K562 (cell line): ENCODE measurements at regions not wholly inside any gene's neighbourhood (a gene's known extent, or its start where the extent isn't known, plus 50 kb on each side); places are given as distances from the start of the nearest gene placed in this dataset.
"Not testable (repeated sequence)": the region's sequence is repeated elsewhere in the genome, so short reads cannot be mapped to it uniquely, and the experiment has no call there.

ENCODE experiments used
- ATAC-seq: fragments of 200-7000 bp; cut with Tn5 transposase; 3 replicates; pipeline ENCODE4 v1.9.1; 2020; ENCODE audit warnings: moderate library complexity
- BruUV-seq: library from RNA; stranded (reverse); fragments of 400-500 nt; replicated peaks from 2 replicates; lab custom pipeline; 2021; lab: Mats Ljungman, UMichigan
- CTCF ChIA-PET: fragments of 300-600 bp; formaldehyde crosslinking; extraction: SDS; loops from one replicate; lab custom pipeline; 2021; ENCODE audit warnings: low intra/inter-chr PET ratio; lab: Yijun Ruan, JAX
- POLR2A ChIA-PET: fragments of 300-600, 350-650 bp; sonication (Branson Sonifier 250); formaldehyde crosslinking; extraction: SDS; loops from one replicate; lab custom pipeline; 2021; ENCODE audit warnings: antibody characterized with exemption, inconsistent platforms; lab: Yijun Ruan, JAX
- DNase-seq, 4 experiments: peaks; one replicate each; pipeline versions ENCODE4 v3.0.0 to v3.0.0-alpha.2; 2011 to 2018; ENCODE audit warnings: low spot score in 3 of 4, mixed read lengths in 3 of 4; ENCODE audit errors: extremely low read depth in 1 of 4
- FAIRE-seq: peaks from 2 replicates; lab custom pipeline; 2011; peaks lifted over from hg19 to GRCh38; lab: Jason Lieb, UNC
- H2AFZ ChIP-seq: 2 replicates; pipeline ENCODE4 v1.6.0; 2011; ENCODE audit warnings: low read depth, low read length, control low read depth, inconsistent platforms
- H3K27ac ChIP-seq: fragments of 200-600 bp; 3 replicates; pipeline ENCODE4 v1.8.0; 2011; ENCODE audit warnings: low read depth, mild to moderate bottlenecking, control low read depth, inconsistent platforms, low read length, moderate library complexity, mixed read lengths; ENCODE audit errors: extremely low read depth
- H3K27me3 ChIP-seq, 2 experiments: fragments of 300-600 bp in 1 of 2; 2 replicates in 1 of 2; 3 replicates in 1 of 2; pipeline versions ENCODE4 v1.6.0 to v1.8.0; 2011; ENCODE audit warnings: inconsistent platforms in 2 of 2, low read length in 2 of 2, mild to moderate bottlenecking in 1 of 2, mixed read lengths in 1 of 2, moderate library complexity in 1 of 2; ENCODE audit not compliant: control insufficient read depth in 2 of 2, insufficient read depth in 2 of 2
- H3K36me3 ChIP-seq: fragments of 300-600 bp; 3 replicates; pipeline ENCODE4 v1.8.0; 2011; ENCODE audit warnings: mild to moderate bottlenecking, low read length, inconsistent platforms; ENCODE audit not compliant: control insufficient read depth, insufficient read depth
- H3K4me1 ChIP-seq, 2 experiments: fragments of 200-600 bp in 1 of 2; replicated peaks in 1 of 2; 2 replicates in 1 of 2; 3 replicates in 1 of 2; pipeline versions ENCODE4 v1.5.1 to v1.8.0; 2011; ENCODE audit warnings: inconsistent platforms in 2 of 2, low read length in 2 of 2, mild to moderate bottlenecking in 1 of 2, mixed read lengths in 1 of 2, moderate library complexity in 1 of 2; ENCODE audit not compliant: control insufficient read depth in 2 of 2, insufficient read depth in 2 of 2
- H3K4me2 ChIP-seq: 2 replicates; pipeline ENCODE4 v1.6.1; 2011; ENCODE audit warnings: low read length, control low read depth, inconsistent platforms, mixed read lengths; ENCODE audit not compliant: insufficient read depth
- H3K4me3 ChIP-seq: fragments of 200-600 bp; sonication (generic), shearing (Covaris generic); 2 replicates; pipeline ENCODE4 v1.5.1; 2016; ENCODE audit warnings: control low read depth, inconsistent platforms
- H3K79me2 ChIP-seq: fragments of 200-600 bp; 3 replicates; pipeline ENCODE4 v1.8.0; 2011; ENCODE audit warnings: low read length, inconsistent platforms; ENCODE audit not compliant: control insufficient read depth, insufficient read depth
- H3K9ac ChIP-seq, 2 experiments: 2 replicates each; pipeline versions ENCODE4 v1.6.0 to v1.6.1; 2011; ENCODE audit warnings: low read depth in 2 of 2, low read length in 2 of 2, control low read depth in 1 of 2, inconsistent platforms in 1 of 2, mild to moderate bottlenecking in 1 of 2, mixed read lengths in 1 of 2; ENCODE audit not compliant: insufficient read depth in 1 of 2
- H3K9me1 ChIP-seq: one replicate; pipeline ENCODE4 v1.6.0; 2011; ENCODE audit warnings: inconsistent platforms, mild to moderate bottlenecking, low read length, moderate library complexity; ENCODE audit not compliant: control insufficient read depth, insufficient read depth
- H3K9me3 ChIP-seq: replicated peaks from 2 replicates; pipeline ENCODE4 v1.5.1; 2011; ENCODE audit warnings: low read depth, low read length, inconsistent platforms; ENCODE audit not compliant: control insufficient read depth, insufficient read depth
- H4K20me1 ChIP-seq: replicated peaks from 2 replicates; pipeline ENCODE4 v1.6.1; 2011; ENCODE audit warnings: low read length, inconsistent platforms, mixed read lengths; ENCODE audit not compliant: control insufficient read depth, insufficient read depth
- RAD51 ChIP-seq: fragments of 450-650 bp; IDR thresholded peaks from 2 replicates; pipeline ENCODE4 v1.7.1; 2016; ENCODE audit warnings: low read depth, mild to moderate bottlenecking, borderline replicate concordance
- RFX1 ChIP-seq: fragments of 450-650 bp; IDR thresholded peaks from 2 replicates; pipeline ENCODE4 v1.6.1; 2016; ENCODE audit warnings: mild to moderate bottlenecking, moderate library complexity
- WGBS: fragments of 100-300 bp; shearing (Covaris generic); methylation state at CpG from one replicate; pipeline ENCODE4 v1.1.6; 2016; ENCODE audit warnings: low coverage, mixed read lengths; ENCODE audit not compliant: insufficient coverage; ENCODE audit errors: missing lambda C conversion rate; 5-methylcytosine and 5-hydroxymethylcytosine counted together
- in situ Hi-C: fragments of 300-500 bp; cut with MboI; formaldehyde crosslinking; loops from 4 replicates; pipeline ENCODE4 v1.15.0; 2018; ENCODE audit warnings: inconsistent platforms, mixed read lengths
- intact Hi-C: fragments of 100-400 bp; cut with micrococcal nuclease; formaldehyde crosslinking; loops from 2 replicates; pipeline ENCODE4 v1.14.2; 2022
- TF ChIP-seq, protein P1 (sequence below), 3 experiments: fragments of 200-800 bp in 1 of 3; sonication (Bioruptor generic) in 1 of 3; sonication (generic) in 1 of 3; formaldehyde crosslinking in 1 of 3; IDR thresholded peaks; 2 replicates each; pipeline versions ENCODE4 v1.6.1 to v1.8.0; 2016 to 2022; ENCODE audit warnings: mild to moderate bottlenecking in 2 of 3, missing compliant biosample characterization in 2 of 3, missing genetic modification characterization in 2 of 3, missing genetic modification reagents in 1 of 3

DNA sequence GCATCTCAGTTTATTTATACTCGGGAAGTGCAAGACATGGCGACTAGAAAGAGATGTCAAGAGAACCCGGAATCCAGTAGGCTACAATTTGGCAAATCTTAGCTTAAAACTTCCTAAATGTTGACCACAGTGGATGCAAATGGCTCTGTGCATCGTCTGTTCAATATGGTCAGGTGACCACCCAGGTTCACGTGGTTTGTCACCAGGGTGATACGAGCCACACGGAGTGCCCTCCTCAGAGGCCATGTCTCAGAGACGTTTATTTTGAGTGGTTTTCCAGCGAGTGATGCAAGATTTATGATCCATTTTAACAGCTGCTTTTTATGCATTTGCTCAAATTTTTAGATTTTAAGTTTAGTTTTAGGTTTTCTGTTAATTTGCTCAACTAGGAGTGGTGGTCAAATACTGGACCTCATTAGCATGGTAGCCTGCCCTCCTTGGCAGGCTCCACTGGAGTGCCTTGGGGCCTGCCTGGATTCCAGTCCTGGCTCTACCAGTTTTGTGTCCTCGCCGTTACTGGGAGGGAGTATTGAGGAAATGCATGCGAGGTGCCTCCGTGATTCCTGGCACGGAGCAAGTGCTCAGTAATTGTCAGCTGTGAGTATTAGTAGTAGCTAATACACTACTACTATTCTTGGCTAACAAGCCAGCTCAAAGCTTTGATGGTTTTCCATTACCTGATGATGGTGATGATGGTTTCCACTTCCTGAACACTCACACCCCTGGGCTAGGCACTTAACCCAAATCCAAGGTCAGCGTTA lies 53.9 kb upstream of the APOD start:
- not testable (repeated sequence) for DNase-seq

DNA sequence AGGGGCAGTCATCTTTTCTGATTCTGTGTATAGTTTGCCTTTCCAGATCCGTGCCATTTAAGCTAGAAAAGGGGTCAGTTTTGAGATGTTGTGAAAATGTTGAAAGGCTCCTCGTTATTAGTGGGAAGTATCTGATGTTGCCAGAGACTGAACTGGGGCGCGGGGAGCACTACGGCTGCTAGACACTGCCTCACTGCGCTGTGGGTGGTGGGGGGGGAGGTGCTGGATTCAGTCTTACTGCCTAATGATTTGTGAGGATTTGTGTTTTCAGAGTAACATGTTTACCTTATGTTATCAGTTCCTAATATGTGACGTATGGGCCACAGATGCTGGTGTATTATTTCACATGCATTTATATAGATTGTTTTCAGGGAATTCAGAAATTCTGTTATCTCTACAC lies 53.3 kb upstream of the APOD start:
- not testable (repeated sequence) for FAIRE-seq

More for the DNA sequence above, 53.9 kb upstream of the APOD start:
- WGBS = 72% methylated on average over 14 of the region's 15 CpGs
- ATAC-seq, H3K4me3 ChIP-seq, H3K9me1 ChIP-seq, H3K4me2 ChIP-seq, H3K4me1 ChIP-seq, H3K27ac ChIP-seq, BruUV-seq, CTCF ChIA-PET, H2AFZ ChIP-seq, POLR2A ChIA-PET, H3K9ac ChIP-seq, FAIRE-seq, H3K27me3 ChIP-seq, H3K9me3 ChIP-seq, intact Hi-C loops, H4K20me1 ChIP-seq: not testable (repeated sequence)
- TF ChIP-seq RAD51 (peak; percentile 86), RFX1 (peak; percentile 58)
- peaks cover 19% of the 10 kb centered on the region for H3K79me2 ChIP-seq
- peaks cover 16% of the 10 kb centered on the region; the same call in 2 of the 3 replicates for H3K36me3 ChIP-seq
- in situ Hi-C loops = loop anchor here (5.0 kb wide), 1 partner anchor 315 kb away; no protein-coding TSS in a partner anchor

More for the DNA sequence above, 53.3 kb upstream of the APOD start:
- 0 out of 2 replicates have a peak overlapping the region, but pooled peaks have one; percentile 18 for H3K4me2 ChIP-seq
- H3K9ac ChIP-seq, H2AFZ ChIP-seq, H3K27me3 ChIP-seq, DNase-seq, intact Hi-C loops: not testable (repeated sequence)
- in situ Hi-C loops = loop anchor here (5.0 kb wide), 1 partner anchor 315 kb away; no protein-coding TSS in a partner anchor
- peaks cover 19% of the 10 kb centered on the region for H3K79me2 ChIP-seq
- 4% methylated on average over 4 of the region's 7 CpGs for WGBS
- peaks cover 16% of the 10 kb centered on the region; the same call in 2 of the 3 replicates for H3K36me3 ChIP-seq
- TF ChIP-seq, protein P1, sequence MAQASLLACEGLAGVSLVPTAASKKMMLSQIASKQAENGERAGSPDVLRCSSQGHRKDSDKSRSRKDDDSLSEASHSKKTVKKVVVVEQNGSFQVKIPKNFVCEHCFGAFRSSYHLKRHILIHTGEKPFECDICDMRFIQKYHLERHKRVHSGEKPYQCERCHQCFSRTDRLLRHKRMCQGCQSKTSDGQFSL (CRISPR knock-in tag; IDR thresholded peaks at IDR 0.05) = 0 out of 2 replicates have a peak, but pooled peaks have one; percentile 31
- TF ChIP-seq, protein P1 (tag; IDR thresholded peaks at IDR 0.05) = not testable (repeated sequence)
- TF ChIP-seq, all 486 proteins: peak for 1; not testable (repeated sequence) for 485
- Histone ChIP-seq H3K4me3 (peak overlapping the region; percentile 16; the same call in 1 of the 2 replicates), H3K4me1 (peaks cover 0 to 12% of the 10 kb centered on the region in 2 experiments; a peak in 2 of 5 replicates)
- H4K20me1 ChIP-seq, BruUV-seq, H3K9me1 ChIP-seq, ATAC-seq, CTCF ChIA-PET, H3K27ac ChIP-seq, POLR2A ChIA-PET, H3K9me3 ChIP-seq: not testable (repeated sequence)
